ENCODE measurements at regions not wholly inside any gene's neighbourhood (a gene's known extent, or its start where the extent isn't known, plus 50 kb on each side); places are given as distances from the start of the nearest gene placed in this dataset.

- no peak overlapping the region for H3K4me3 ChIP-seq
These were observed 555.9 kb downstream of the USP25 start for GRCh38 chr21:16285605-16286126.

GRCh38 chr21:16287046-16287445, 557.3 kb downstream of the USP25 start:
- H3K4me1 ChIP-seq (replicated peaks) = no peaks in the 10 kb centered on the region
- H3K27ac ChIP-seq = no peak overlapping the region
- no peaks in the 10 kb centered on the region for H3K27me3 ChIP-seq (replicated peaks)
- no peak overlapping the region for H3K4me3 ChIP-seq
- H3K36me3 ChIP-seq = no peaks in the 10 kb centered on the region
- no peak for DNase-seq (ENCODE audit: low read depth in 1 of 2, low spot score in 2 of 2)
- H3K9me3 ChIP-seq (replicated peaks) = no peaks in the 10 kb centered on the region

More at GRCh38 chr21:16285605-16286126, 555.9 kb downstream of the USP25 start:
- Histone ChIP-seq H3K27ac (no peak overlapping the region), H3K27me3 (replicated peaks) (no peaks in the 10 kb centered on the region), H3K4me1 (replicated peaks) (peaks cover 2% of the 10 kb centered on the region; the same call in 1 of the 2 replicates), H3K9me3 (replicated peaks) (no peaks in the 10 kb centered on the region), H3K36me3 (no peaks in the 10 kb centered on the region)
- DNase-seq (ENCODE audit: low read depth in 1 of 2, low spot score in 2 of 2) = no peak

GRCh38 chr21:16291296-16291695, 561.5 kb downstream of the USP25 start:
- no peak overlapping the region for H3K4me3 ChIP-seq
- no peaks in the 10 kb centered on the region for H3K36me3 ChIP-seq
- no peak for DNase-seq (ENCODE audit: low read depth in 1 of 2, low spot score in 2 of 2)
- H3K27me3 ChIP-seq (replicated peaks) = 0 out of 2 replicates have a peak, but pooled peaks cover 3% of the 10 kb centered on the region
- no peaks in the 10 kb centered on the region for H3K9me3 ChIP-seq (replicated peaks)
- no peak overlapping the region for H3K27ac ChIP-seq
- no peaks in the 10 kb centered on the region for H3K4me1 ChIP-seq (replicated peaks)

GRCh38 chr21:16294128-16294527, 564.3 kb downstream of the USP25 start:
- Histone ChIP-seq H3K4me3 (no peak overlapping the region), H3K36me3 (no peaks in the 10 kb centered on the region), H3K27me3 (replicated peaks) (0 out of 2 replicates have a peak, but pooled peaks cover 3% of the 10 kb centered on the region), H3K9me3 (replicated peaks) (no peaks in the 10 kb centered on the region), H3K4me1 (replicated peaks) (no peaks in the 10 kb centered on the region), H3K27ac (no peak overlapping the region)
- DNase-seq (ENCODE audit: low read depth in 1 of 2, low spot score in 2 of 2) = no peak

- no peaks in the 10 kb centered on the region for H3K9me3 ChIP-seq (replicated peaks)
- H3K27ac ChIP-seq = no peak overlapping the region
- no peaks in the 10 kb centered on the region for H3K4me1 ChIP-seq (replicated peaks)
- DNase-seq (ENCODE audit: low read depth in 1 of 2, low spot score in 2 of 2) = no peak
- H3K27me3 ChIP-seq (replicated peaks) = peaks cover 3% of the 10 kb centered on the region; the same call in 1 of the 2 replicates
- H3K36me3 ChIP-seq = no peaks in the 10 kb centered on the region
- H3K4me3 ChIP-seq = no peak overlapping the region
These were observed 573.1 kb downstream of the USP25 start for GRCh38 chr21:16302851-16303282.

GRCh38 chr21:16304174-16305095, 574.7 kb downstream of the USP25 start:
- no peak overlapping the region for H3K27ac ChIP-seq
- no peak overlapping the region for H3K4me3 ChIP-seq
- DNase-seq (ENCODE audit: low read depth in 1 of 2, low spot score in 2 of 2) = no peak
- peaks cover 3% of the 10 kb centered on the region; the same call in 1 of the 2 replicates for H3K27me3 ChIP-seq (replicated peaks)
- no peaks in the 10 kb centered on the region for H3K9me3 ChIP-seq (replicated peaks)
- no peaks in the 10 kb centered on the region for H3K4me1 ChIP-seq (replicated peaks)
- H3K36me3 ChIP-seq = no peaks in the 10 kb centered on the region

GRCh38 chr21:16305686-16306085, 575.9 kb downstream of the USP25 start:
- H3K4me3 ChIP-seq = no peak overlapping the region
- no peaks in the 10 kb centered on the region for H3K4me1 ChIP-seq (replicated peaks)
- H3K27me3 ChIP-seq (replicated peaks) = peaks cover 3% of the 10 kb centered on the region; the same call in 1 of the 2 replicates
- DNase-seq (ENCODE audit: low read depth in 1 of 2, low spot score in 2 of 2) = no peak
- H3K36me3 ChIP-seq = no peaks in the 10 kb centered on the region
- H3K27ac ChIP-seq = no peak overlapping the region
- H3K9me3 ChIP-seq (replicated peaks) = no peaks in the 10 kb centered on the region

- Histone ChIP-seq H3K4me3 (no peak overlapping the region), H3K4me1 (replicated peaks) (no peaks in the 10 kb centered on the region), H3K9me3 (replicated peaks) (no peaks in the 10 kb centered on the region), H3K27ac (no peak overlapping the region), H3K36me3 (no peaks in the 10 kb centered on the region), H3K27me3 (replicated peaks) (peaks cover 3% of the 10 kb centered on the region; the same call in 1 of the 2 replicates)
- DNase-seq (ENCODE audit: low read depth in 1 of 2, low spot score in 2 of 2) = no peak
These were observed 577.5 kb downstream of the USP25 start for GRCh38 chr21:16307256-16307655.

GRCh38 chr21:16308269-16308668, 578.5 kb downstream of the USP25 start:
- H3K9me3 ChIP-seq (replicated peaks) = no peaks in the 10 kb centered on the region
- H3K27me3 ChIP-seq (replicated peaks) = peaks cover 3% of the 10 kb centered on the region; the same call in 1 of the 2 replicates
- no peak overlapping the region for H3K27ac ChIP-seq
- no peaks in the 10 kb centered on the region for H3K4me1 ChIP-seq (replicated peaks)
- no peaks in the 10 kb centered on the region for H3K36me3 ChIP-seq
- H3K4me3 ChIP-seq = no peak overlapping the region
- no peak for DNase-seq (ENCODE audit: low read depth in 1 of 2, low spot score in 2 of 2)

- Histone ChIP-seq H3K36me3 (no peaks in the 10 kb centered on the region), H3K27ac (no peak overlapping the region), H3K9me3 (replicated peaks) (no peaks in the 10 kb centered on the region), H3K4me1 (replicated peaks) (no peaks in the 10 kb centered on the region), H3K4me3 (no peak overlapping the region), H3K27me3 (replicated peaks) (peaks cover 3% of the 10 kb centered on the region; the same call in 1 of the 2 replicates)
- no peak for DNase-seq (ENCODE audit: low read depth in 1 of 2, low spot score in 2 of 2)
These were observed 579.6 kb downstream of the USP25 start for GRCh38 chr21:16309250-16309971.

GRCh38 chr21:16310176-16310575, 580.4 kb downstream of the USP25 start:
- H3K27me3 ChIP-seq (replicated peaks) = peaks cover 3% of the 10 kb centered on the region; the same call in 1 of the 2 replicates
- H3K4me3 ChIP-seq = no peak overlapping the region
- no peaks in the 10 kb centered on the region for H3K9me3 ChIP-seq (replicated peaks)
- H3K4me1 ChIP-seq (replicated peaks) = no peaks in the 10 kb centered on the region
- H3K27ac ChIP-seq = no peak overlapping the region
- H3K36me3 ChIP-seq = no peaks in the 10 kb centered on the region
- DNase-seq (ENCODE audit: low read depth in 1 of 2, low spot score in 2 of 2) = no peak

GRCh38 chr21:16311229-16311628, 581.4 kb downstream of the USP25 start:
- Histone ChIP-seq H3K4me1 (replicated peaks) (no peaks in the 10 kb centered on the region), H3K27me3 (replicated peaks) (peaks cover 3% of the 10 kb centered on the region; the same call in 1 of the 2 replicates), H3K4me3 (no peak overlapping the region)

GRCh38 chr21:16312321-16312720, 582.5 kb downstream of the USP25 start:
- Histone ChIP-seq H3K4me3 (no peak overlapping the region), H3K4me1 (replicated peaks) (no peaks in the 10 kb centered on the region), H3K27me3 (replicated peaks) (no peaks in the 10 kb centered on the region; the same call in 1 of the 2 replicates), H3K27ac (no peak overlapping the region), H3K9me3 (replicated peaks) (no peaks in the 10 kb centered on the region), H3K36me3 (no peaks in the 10 kb centered on the region)
- DNase-seq (ENCODE audit: low read depth in 1 of 2, low spot score in 2 of 2) = no peak

More at GRCh38 chr21:16311229-16311628, 581.4 kb downstream of the USP25 start:
- no peak for DNase-seq (ENCODE audit: low read depth in 1 of 2, low spot score in 2 of 2)
- H3K27ac ChIP-seq = no peak overlapping the region
- H3K9me3 ChIP-seq (replicated peaks) = no peaks in the 10 kb centered on the region
- no peaks in the 10 kb centered on the region for H3K36me3 ChIP-seq
